ENCODE measurements at regions not wholly inside any gene's neighbourhood (a gene's known extent, or its start where the extent isn't known, plus 50 kb on each side); places are given as distances from the start of the nearest gene placed in this dataset.

DNA sequence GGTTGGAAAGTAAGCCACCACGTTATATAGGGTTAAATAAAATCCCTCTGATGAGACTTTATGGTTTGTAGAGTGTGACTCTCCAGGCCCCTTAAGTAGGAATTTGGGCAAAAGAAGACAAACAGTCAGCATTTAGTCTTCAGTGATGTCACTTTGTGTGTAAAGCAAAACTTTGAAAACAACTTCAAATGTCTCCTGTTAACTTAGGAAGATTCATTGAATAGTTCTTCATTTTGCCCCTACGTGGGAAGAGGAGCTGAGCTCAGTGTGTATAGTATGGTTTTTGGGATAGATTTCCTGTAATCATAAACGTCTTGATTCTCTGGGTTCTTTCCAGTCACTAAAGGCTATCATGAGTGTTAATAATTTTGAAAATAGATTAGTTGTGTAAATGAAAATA, 101.3 kb downstream of the GADD45G start:
- Histone ChIP-seq H3K36me3 (ENCODE audit: insufficient read depth, low read length) (no peaks in the 10 kb centered on the region), H3K27me3 (ENCODE audit: insufficient read depth, low read length) (no peaks in the 10 kb centered on the region), H4K20me1 (ENCODE audit: insufficient read depth, low read length) (no peaks in the 10 kb centered on the region), H3K4me1 (ENCODE audit: insufficient read depth, low read length, severe bottlenecking) (no peaks in the 10 kb centered on the region), H3K9me3 (ENCODE audit: low read length) (no peaks in the 10 kb centered on the region), H3K9ac (ENCODE audit: low read length) (no peak overlapping the region), H3F3A (ENCODE audit: insufficient read depth, low read length) (no peaks in the 10 kb centered on the region), H2AFZ (ENCODE audit: low read length) (no peak overlapping the region), H3K4me2 (ENCODE audit: low read length) (no peak overlapping the region), H3K9me2 (ENCODE audit: low read depth, low read length) (no peaks in the 10 kb centered on the region), H3K79me2 (ENCODE audit: insufficient read depth, low read length) (no peaks in the 10 kb centered on the region), H3K4me3 (ENCODE audit: low read depth, low read length, poor library complexity, severe bottlenecking) (no peak overlapping the region), H3K27ac (ENCODE audit: low read depth, low read length, poor library complexity, severe bottlenecking) (no peak overlapping the region)
- no peak for TF ChIP-seq EZH2 (IDR thresholded peaks at IDR 0.05; ENCODE audit: borderline replicate concordance, low read length)
- no peak for TF ChIP-seq CTCF (IDR thresholded peaks at IDR 0.05; ENCODE audit: low read length)

DNA sequence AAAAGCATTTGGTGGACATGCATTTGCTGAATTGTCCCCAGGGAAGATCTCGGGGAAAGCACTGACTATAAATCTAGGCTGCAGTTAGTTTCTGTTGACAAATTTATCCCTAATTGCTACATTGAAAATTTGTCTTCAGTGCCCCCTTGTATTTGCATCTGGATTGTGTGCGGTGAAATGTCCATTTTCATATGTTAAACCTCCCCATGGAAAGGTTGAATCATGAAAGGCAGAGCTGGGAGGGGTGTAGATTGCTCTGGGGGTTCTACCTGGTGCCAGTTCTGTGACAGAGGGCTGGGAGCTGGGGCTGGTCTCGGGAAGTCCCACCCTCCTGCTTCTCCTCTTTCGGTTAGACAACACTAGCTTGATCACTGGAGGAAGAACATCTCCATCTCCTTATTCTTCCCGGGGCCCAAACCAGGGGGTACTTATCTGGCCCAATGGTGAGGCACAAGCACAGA, 101.9 kb downstream of the GADD45G start:
- Histone ChIP-seq H3K27me3 (ENCODE audit: insufficient read depth, low read length) (no peaks in the 10 kb centered on the region), H3K4me2 (ENCODE audit: low read length) (no peak overlapping the region), H4K20me1 (ENCODE audit: insufficient read depth, low read length) (no peaks in the 10 kb centered on the region), H3K79me2 (ENCODE audit: insufficient read depth, low read length) (no peaks in the 10 kb centered on the region), H3K9me2 (ENCODE audit: low read depth, low read length) (no peaks in the 10 kb centered on the region), H3F3A (ENCODE audit: insufficient read depth, low read length) (no peaks in the 10 kb centered on the region), H3K9me3 (ENCODE audit: low read length) (no peaks in the 10 kb centered on the region), H3K36me3 (ENCODE audit: insufficient read depth, low read length) (no peaks in the 10 kb centered on the region), H3K9ac (ENCODE audit: low read length) (no peak overlapping the region), H3K4me3 (ENCODE audit: low read depth, low read length, poor library complexity, severe bottlenecking) (no peak overlapping the region), H3K4me1 (ENCODE audit: insufficient read depth, low read length, severe bottlenecking) (no peaks in the 10 kb centered on the region), H2AFZ (ENCODE audit: low read length) (no peak overlapping the region), H3K27ac (ENCODE audit: low read depth, low read length, poor library complexity, severe bottlenecking) (no peak overlapping the region)
- TF ChIP-seq EZH2 (IDR thresholded peaks at IDR 0.05; ENCODE audit: borderline replicate concordance, low read length) (no peak), CTCF (IDR thresholded peaks at IDR 0.05; ENCODE audit: low read length) (no peak)

- Histone ChIP-seq H3K9me3 (ENCODE audit: low read length) (no peaks in the 10 kb centered on the region), H3K27me3 (ENCODE audit: insufficient read depth, low read length) (no peaks in the 10 kb centered on the region), H3K36me3 (ENCODE audit: insufficient read depth, low read length) (no peaks in the 10 kb centered on the region), H3K9me2 (ENCODE audit: low read depth, low read length) (no peaks in the 10 kb centered on the region), H3F3A (ENCODE audit: insufficient read depth, low read length) (no peaks in the 10 kb centered on the region), H2AFZ (ENCODE audit: low read length) (no peak overlapping the region), H3K27ac (ENCODE audit: low read depth, low read length, poor library complexity, severe bottlenecking) (no peak overlapping the region), H3K79me2 (ENCODE audit: insufficient read depth, low read length) (no peaks in the 10 kb centered on the region), H3K9ac (ENCODE audit: low read length) (no peak overlapping the region), H4K20me1 (ENCODE audit: insufficient read depth, low read length) (no peaks in the 10 kb centered on the region), H3K4me1 (ENCODE audit: insufficient read depth, low read length, severe bottlenecking) (no peaks in the 10 kb centered on the region), H3K4me3 (ENCODE audit: low read depth, low read length, poor library complexity, severe bottlenecking) (no peak overlapping the region), H3K4me2 (ENCODE audit: low read length) (no peak overlapping the region)
- TF ChIP-seq CTCF (IDR thresholded peaks at IDR 0.05; ENCODE audit: low read length) (no peak), EZH2 (IDR thresholded peaks at IDR 0.05; ENCODE audit: borderline replicate concordance, low read length) (no peak)
Measured at GRCh38 chr9:89710697-89711096, 105.9 kb downstream of the GADD45G start.

All from OCI-LY1 (cell line).